Peyer's patch (tissue), 4 donors: ENCODE measurements at regions not wholly inside any gene's neighbourhood (a gene's known extent, or its start where the extent isn't known, plus 50 kb on each side); places are given as distances from the start of the nearest gene placed in this dataset.

Experiments used
- CTCF ChIP-seq, 6 experiments: fragments of 450-650 bp in 4 of 6; fragments of 200-600 bp in 2 of 6; sonication (generic) in 1 of 6; IDR thresholded peaks; one replicate each; pipeline ENCODE4 v1.5.1; 2017 to 2019; ENCODE audit warnings: antibody characterized with exemption in 6 of 6, mild to moderate bottlenecking in 3 of 6, moderate library complexity in 1 of 6
- POLR2A ChIP-seq, 2 donors: fragments of 450-650 bp; IDR thresholded peaks; one replicate each; pipeline ENCODE4 v1.5.1; 2017; ENCODE audit warnings: antibody characterized with exemption in 2 of 2, mild to moderate bottlenecking in 2 of 2, moderate library complexity in 2 of 2

- TF ChIP-seq CTCF (IDR thresholded peaks at IDR 0.05): no peak
- TF ChIP-seq POLR2A (IDR thresholded peaks at IDR 0.05): no peak
Measured at GRCh38 chr18:70683263-70683662, 394.4 kb downstream of the SOCS6 start.
